Spinal cord (tissue), 9 donors: ENCODE measurements at regions not wholly inside any gene's neighbourhood (a gene's known extent, or its start where the extent isn't known, plus 50 kb on each side); places are given as distances from the start of the nearest gene placed in this dataset.

ENCODE experiments used
- DNase-seq, 6 donors: peaks; one replicate each; pipeline versions ENCODE4 v3.0.0 to v3.0.0-alpha.2; 2013 to 2015; ENCODE audit warnings: low spot score in 6 of 6, low read depth in 4 of 6
- H3K27ac ChIP-seq: one replicate; pipeline ENCODE4 v1.5.1; 2013; ENCODE audit warnings: low read depth, low read length, control low read depth
- H3K27me3 ChIP-seq: one replicate; pipeline ENCODE4 v1.6.1; 2013; ENCODE audit warnings: low read length; ENCODE audit not compliant: control insufficient read depth, insufficient read depth
- H3K36me3 ChIP-seq: one replicate; pipeline ENCODE4 v1.6.1; 2013; ENCODE audit warnings: low read length; ENCODE audit not compliant: control insufficient read depth, insufficient read depth
- H3K4me1 ChIP-seq: one replicate; pipeline ENCODE4 v1.6.1; 2013; ENCODE audit warnings: low read length; ENCODE audit not compliant: control insufficient read depth, insufficient read depth
- H3K4me3 ChIP-seq: one replicate; pipeline ENCODE4 v1.5.1; 2013; ENCODE audit warnings: low read depth, low read length, control low read depth
- H3K9me3 ChIP-seq: one replicate; pipeline ENCODE4 v1.6.1; 2013; ENCODE audit warnings: low read length; ENCODE audit not compliant: control insufficient read depth, insufficient read depth
- WGBS: methylation state at CpG from one replicate; pipeline ENCODE4 v1.1.5; 2013; ENCODE audit warnings: missing lambda C conversion rate; ENCODE audit not compliant: insufficient coverage; 5-methylcytosine and 5-hydroxymethylcytosine counted together
- donor health status: healthy.

DNA sequence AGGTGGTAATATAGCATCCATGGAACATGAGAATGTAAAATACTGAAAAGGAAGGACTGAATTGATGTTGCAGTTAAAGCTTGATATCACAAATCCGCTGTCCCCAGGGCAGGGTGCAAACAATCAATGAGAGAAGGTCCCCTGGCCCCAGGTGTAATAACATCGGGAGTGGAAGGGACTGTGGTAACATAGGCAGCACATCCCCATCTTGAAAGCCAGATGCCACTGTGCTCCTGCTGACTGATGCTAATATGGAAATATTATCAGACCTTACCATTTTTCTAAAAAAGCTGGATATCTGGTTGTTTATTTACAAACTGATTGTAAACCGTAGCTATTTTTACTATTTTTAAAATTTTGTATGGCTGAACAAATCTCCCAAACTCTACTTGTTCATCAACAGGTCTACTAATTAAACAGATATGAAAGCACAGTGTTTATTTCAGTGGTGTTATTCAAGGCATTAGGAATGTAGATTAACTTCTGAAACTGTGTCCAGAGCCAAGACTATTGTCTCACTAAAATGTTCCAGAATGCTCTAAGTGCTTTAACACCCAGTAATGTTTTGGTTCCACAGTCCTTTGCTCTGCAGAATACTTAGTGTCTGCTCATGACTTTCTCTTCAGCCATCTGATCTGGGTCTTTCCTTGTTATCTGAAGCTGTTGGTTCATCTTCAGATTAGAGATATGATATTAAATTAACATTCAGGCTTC lies 386.0 kb upstream of the RARB start:
- no peaks in the 10 kb centered on the region for H3K4me1 ChIP-seq
- no peak overlapping the region for H3K4me3 ChIP-seq
- no peaks in the 10 kb centered on the region for H3K27me3 ChIP-seq
- 100% methylated on average over 1 of the region's 3 CpGs for WGBS
- no peaks in the 10 kb centered on the region for H3K36me3 ChIP-seq
- no peak overlapping the region for H3K27ac ChIP-seq
- no peak for DNase-seq
- no peaks in the 10 kb centered on the region for H3K9me3 ChIP-seq

DNA sequence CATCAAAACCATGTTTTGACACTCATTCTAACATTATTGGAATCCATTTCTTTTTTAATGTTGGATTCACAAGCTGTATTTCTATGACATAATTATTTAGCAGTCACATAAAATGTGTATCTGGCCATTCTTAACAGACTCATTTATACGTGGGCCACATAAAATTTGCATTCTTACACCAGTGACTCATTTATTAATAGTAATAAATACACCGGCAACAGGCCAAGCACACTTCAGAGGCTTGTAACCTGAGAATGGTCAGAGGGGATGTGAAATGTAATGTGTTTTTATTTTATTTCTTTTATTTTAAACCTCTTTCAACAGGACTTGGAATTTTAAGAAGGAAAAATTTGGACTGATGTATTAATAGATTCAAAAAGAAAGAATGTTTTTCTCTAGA lies 384.9 kb upstream of the RARB start:
- no peak for DNase-seq
- H3K4me3 ChIP-seq, result no peak overlapping the region
- WGBS, result no CpG with 5 or more reads among the region's 2 CpGs
- no peak overlapping the region for H3K27ac ChIP-seq
- H3K9me3 ChIP-seq, result no peaks in the 10 kb centered on the region
- no peaks in the 10 kb centered on the region for H3K36me3 ChIP-seq
- no peaks in the 10 kb centered on the region for H3K4me1 ChIP-seq
- no peaks in the 10 kb centered on the region for H3K27me3 ChIP-seq

GRCh38 chr3:25043749-25044148 lies 384.3 kb upstream of the RARB start:
- Histone ChIP-seq H3K4me3 (no peak overlapping the region), H3K9me3 (no peaks in the 10 kb centered on the region), H3K4me1 (no peaks in the 10 kb centered on the region), H3K27ac (no peak overlapping the region), H3K36me3 (no peaks in the 10 kb centered on the region), H3K27me3 (no peaks in the 10 kb centered on the region)
- 40% methylated on average over 1 of the region's 3 CpGs for WGBS
- DNase-seq, result no peak

- Histone ChIP-seq H3K27me3 (no peaks in the 10 kb centered on the region), H3K36me3 (no peaks in the 10 kb centered on the region), H3K9me3 (no peaks in the 10 kb centered on the region), H3K27ac (peak overlapping the region; percentile 22), H3K4me3 (no peak overlapping the region), H3K4me1 (no peaks in the 10 kb centered on the region)
- WGBS, result 87% methylated on average over 3 of the region's 7 CpGs
- peak in 2 of 6 donors; percentile 55 to 62 for DNase-seq
These were observed 383.0 kb upstream of the RARB start for GRCh38 chr3:25044762-25045710.

DNA sequence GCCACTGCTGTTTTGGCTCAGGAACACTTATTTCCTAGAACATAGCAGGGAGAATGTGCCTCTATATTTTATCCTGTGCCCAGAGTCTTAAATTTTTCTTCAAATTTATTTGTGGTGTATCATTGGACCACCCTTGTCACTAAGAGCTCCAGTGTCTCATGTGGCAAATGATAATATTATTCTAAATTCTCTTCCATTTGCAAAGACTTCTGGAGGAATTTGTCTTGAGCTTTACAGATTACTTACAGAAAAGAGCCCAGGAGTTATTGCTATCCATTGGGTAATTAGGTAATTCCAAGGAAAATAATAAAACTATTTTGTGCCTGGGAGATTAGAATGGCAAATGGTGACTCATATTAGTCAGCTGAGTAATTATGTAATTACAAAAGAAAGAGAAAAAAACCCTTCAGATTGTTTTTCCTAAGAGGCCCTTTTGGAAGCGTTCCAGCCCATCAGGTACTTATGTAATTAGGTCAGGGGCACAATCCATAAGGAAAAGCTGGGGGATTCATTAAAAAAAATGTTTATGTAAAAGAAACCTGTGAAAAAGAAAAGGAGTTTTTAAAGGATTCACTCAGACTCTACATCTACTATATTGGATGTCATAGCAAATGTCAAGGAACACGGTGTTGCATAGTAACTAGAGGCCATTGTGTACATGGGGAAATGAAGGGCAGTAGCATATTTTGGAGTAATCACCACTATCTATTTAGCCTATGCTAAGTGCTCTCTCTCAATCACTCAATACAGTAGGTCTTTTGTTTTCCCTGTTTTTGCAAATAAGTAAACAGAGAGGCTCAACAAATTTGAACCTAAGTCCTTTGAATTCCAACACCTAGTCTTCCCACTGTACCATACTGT lies 380.9 kb upstream of the RARB start:
- Histone ChIP-seq H3K9me3 (no peaks in the 10 kb centered on the region), H3K27ac (no peak overlapping the region), H3K4me3 (no peak overlapping the region), H3K4me1 (no peaks in the 10 kb centered on the region), H3K27me3 (no peaks in the 10 kb centered on the region), H3K36me3 (no peaks in the 10 kb centered on the region)
- peak in 1 of 6 donors; percentile 77 for DNase-seq
- WGBS, result no CpG with 5 or more reads among the region's 2 CpGs

GRCh38 chr3:25049304-25049703 lies 378.8 kb upstream of the RARB start:
- no peak for DNase-seq
- H3K4me1 ChIP-seq, result no peaks in the 10 kb centered on the region
- no peak overlapping the region for H3K4me3 ChIP-seq
- no peaks in the 10 kb centered on the region for H3K36me3 ChIP-seq
- H3K27ac ChIP-seq, result no peak overlapping the region
- H3K27me3 ChIP-seq, result no peaks in the 10 kb centered on the region
- WGBS, result no CpG with 5 or more reads among the region's 3 CpGs
- no peaks in the 10 kb centered on the region for H3K9me3 ChIP-seq

DNA sequence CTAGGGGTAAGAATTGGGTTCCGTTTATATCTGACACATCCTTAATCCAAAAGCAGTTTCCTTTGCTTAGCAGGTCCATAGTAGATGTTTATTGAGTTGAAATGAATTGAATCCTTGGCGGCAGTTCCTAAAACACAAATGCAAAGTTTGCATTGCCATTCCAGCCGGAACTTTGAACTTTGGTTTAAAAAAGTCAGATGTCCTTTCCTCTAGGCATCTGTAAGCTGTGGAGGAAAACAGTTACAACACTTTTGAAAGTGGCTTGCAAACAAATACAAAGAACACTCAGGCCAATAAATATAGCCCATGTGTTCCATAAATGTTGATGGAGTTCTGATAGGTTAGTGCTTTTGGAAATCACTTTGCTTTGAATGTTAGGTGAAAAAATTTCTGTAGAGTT lies 374.7 kb upstream of the RARB start:
- 100% methylated on average over 1 of the region's 3 CpGs for WGBS
- H3K27ac ChIP-seq, result no peak overlapping the region
- no peak overlapping the region for H3K4me3 ChIP-seq
- no peaks in the 10 kb centered on the region for H3K9me3 ChIP-seq
- H3K36me3 ChIP-seq, result no peaks in the 10 kb centered on the region
- no peaks in the 10 kb centered on the region for H3K27me3 ChIP-seq
- H3K4me1 ChIP-seq, result no peaks in the 10 kb centered on the region
- DNase-seq, result no peak

GRCh38 chr3:25056036-25056755 lies 371.9 kb upstream of the RARB start:
- no CpG with 5 or more reads among the region's 1 CpG for WGBS
- H3K27ac ChIP-seq, result no peak overlapping the region
- no peak for DNase-seq
- H3K9me3 ChIP-seq, result no peaks in the 10 kb centered on the region
- no peaks in the 10 kb centered on the region for H3K4me1 ChIP-seq
- H3K36me3 ChIP-seq, result no peaks in the 10 kb centered on the region
- H3K4me3 ChIP-seq, result no peak overlapping the region
- no peaks in the 10 kb centered on the region for H3K27me3 ChIP-seq

DNA sequence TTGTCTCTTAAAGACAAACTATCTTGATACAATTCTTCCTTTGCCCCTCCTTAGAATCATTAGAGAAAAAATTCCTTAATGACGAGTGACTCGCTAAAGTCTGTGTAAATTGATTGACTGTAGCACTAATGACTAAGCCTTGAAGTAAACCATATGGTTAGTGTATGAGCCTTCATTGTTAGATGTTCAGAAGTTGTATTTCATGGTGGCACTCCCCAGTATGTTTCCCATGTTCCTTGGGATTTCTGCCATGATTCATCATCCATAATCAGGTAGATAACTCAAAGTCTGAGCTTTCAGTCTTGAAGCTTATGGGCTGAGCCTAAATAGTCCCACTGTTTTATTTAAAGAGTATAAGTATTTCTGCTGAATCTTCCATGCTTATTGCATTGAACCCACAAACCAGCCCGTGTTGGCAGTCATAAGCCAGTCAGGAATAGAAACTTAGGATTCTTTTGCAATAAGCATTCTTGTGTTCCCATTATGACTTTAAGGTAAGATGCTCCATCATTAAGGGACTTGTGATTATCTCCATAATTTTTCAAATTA lies 371.2 kb upstream of the RARB start:
- WGBS, result no CpG with 5 or more reads among the region's 3 CpGs
- no peak for DNase-seq
- H3K36me3 ChIP-seq, result no peaks in the 10 kb centered on the region
- no peaks in the 10 kb centered on the region for H3K4me1 ChIP-seq
- H3K9me3 ChIP-seq, result no peaks in the 10 kb centered on the region
- H3K27ac ChIP-seq, result no peak overlapping the region
- no peak overlapping the region for H3K4me3 ChIP-seq
- no peaks in the 10 kb centered on the region for H3K27me3 ChIP-seq
